ENCODE measurements at regions not wholly inside any gene's neighbourhood (a gene's known extent, or its start where the extent isn't known, plus 50 kb on each side); places are given as distances from the start of the nearest gene placed in this dataset.

DNA sequence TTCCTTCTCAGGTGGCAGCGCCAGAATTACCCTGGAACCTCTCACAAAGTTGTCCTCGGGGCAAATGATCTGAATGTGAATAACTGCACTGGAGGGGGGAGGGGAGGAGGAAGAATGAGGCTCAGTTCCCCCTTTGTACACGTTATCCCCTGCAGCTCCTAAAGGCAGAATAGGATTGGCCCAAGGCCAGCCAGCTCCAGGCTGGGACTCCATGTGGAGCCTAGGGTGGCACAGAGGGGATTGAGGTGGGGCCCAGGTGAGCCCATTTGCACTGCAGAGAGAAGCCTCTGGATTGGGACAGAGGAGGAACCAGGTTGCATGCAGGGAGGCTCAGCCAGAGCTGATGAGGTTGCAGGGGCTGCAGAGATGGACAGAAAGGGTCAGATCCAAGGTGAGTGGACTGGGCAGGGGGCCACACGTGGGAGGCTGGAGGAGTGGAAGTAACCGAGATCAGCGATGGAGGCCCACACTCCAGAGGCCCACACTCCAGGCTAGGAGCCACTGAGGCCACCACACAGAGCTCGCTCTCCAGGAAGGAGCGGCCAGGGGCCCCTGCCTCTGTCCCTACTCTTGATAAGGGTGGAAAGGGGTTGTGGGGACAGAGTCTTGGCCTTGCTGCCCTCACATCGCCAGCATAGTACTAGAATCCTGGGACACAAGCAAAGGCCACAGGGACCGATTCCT, 78.6 kb downstream of the RBFOX3 start:
- H3K9me3 ChIP-seq, result no peaks in the 10 kb centered on the region
- no peak for DNase-seq
- no peak overlapping the region for H3K27ac ChIP-seq
- no peaks in the 10 kb centered on the region for H3K36me3 ChIP-seq
- no peak overlapping the region for H3K4me3 ChIP-seq
- no peaks in the 10 kb centered on the region for H3K4me1 ChIP-seq
- TF ChIP-seq, protein P1, sequence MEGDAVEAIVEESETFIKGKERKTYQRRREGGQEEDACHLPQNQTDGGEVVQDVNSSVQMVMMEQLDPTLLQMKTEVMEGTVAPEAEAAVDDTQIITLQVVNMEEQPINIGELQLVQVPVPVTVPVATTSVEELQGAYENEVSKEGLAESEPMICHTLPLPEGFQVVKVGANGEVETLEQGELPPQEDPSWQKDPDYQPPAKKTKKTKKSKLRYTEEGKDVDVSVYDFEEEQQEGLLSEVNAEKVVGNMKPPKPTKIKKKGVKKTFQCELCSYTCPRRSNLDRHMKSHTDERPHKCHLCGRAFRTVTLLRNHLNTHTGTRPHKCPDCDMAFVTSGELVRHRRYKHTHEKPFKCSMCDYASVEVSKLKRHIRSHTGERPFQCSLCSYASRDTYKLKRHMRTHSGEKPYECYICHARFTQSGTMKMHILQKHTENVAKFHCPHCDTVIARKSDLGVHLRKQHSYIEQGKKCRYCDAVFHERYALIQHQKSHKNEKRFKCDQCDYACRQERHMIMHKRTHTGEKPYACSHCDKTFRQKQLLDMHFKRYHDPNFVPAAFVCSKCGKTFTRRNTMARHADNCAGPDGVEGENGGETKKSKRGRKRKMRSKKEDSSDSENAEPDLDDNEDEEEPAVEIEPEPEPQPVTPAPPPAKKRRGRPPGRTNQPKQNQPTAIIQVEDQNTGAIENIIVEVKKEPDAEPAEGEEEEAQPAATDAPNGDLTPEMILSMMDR (IDR thresholded peaks at IDR 0.05), result no peak
- TF ChIP-seq POLR2A (IDR thresholded peaks at IDR 0.05), result no peak
- H3K27me3 ChIP-seq, result no peaks in the 10 kb centered on the region

- Histone ChIP-seq H3K36me3 (no peaks in the 10 kb centered on the region), H3K27me3 (no peaks in the 10 kb centered on the region), H3K4me1 (no peaks in the 10 kb centered on the region), H3K4me3 (no peak overlapping the region), H3K9me3 (no peaks in the 10 kb centered on the region), H3K27ac (no peak overlapping the region)
- no peak for DNase-seq
- TF ChIP-seq, protein P1 (IDR thresholded peaks at IDR 0.05), result no peak
These were observed 79.4 kb downstream of the RBFOX3 start for GRCh38 chr17:79531191-79532095.

GRCh38 chr17:79530361-79531105, 80.3 kb downstream of the RBFOX3 start:
- TF ChIP-seq, protein P1 (IDR thresholded peaks at IDR 0.05), result no peak
- no peak for TF ChIP-seq POLR2A (IDR thresholded peaks at IDR 0.05)
- H3K4me1 ChIP-seq, result no peaks in the 10 kb centered on the region
- H3K36me3 ChIP-seq, result no peaks in the 10 kb centered on the region
- H3K4me3 ChIP-seq, result no peak overlapping the region
- no peak for DNase-seq
- no peaks in the 10 kb centered on the region for H3K9me3 ChIP-seq
- no peak overlapping the region for H3K27ac ChIP-seq
- H3K27me3 ChIP-seq, result no peaks in the 10 kb centered on the region

DNA sequence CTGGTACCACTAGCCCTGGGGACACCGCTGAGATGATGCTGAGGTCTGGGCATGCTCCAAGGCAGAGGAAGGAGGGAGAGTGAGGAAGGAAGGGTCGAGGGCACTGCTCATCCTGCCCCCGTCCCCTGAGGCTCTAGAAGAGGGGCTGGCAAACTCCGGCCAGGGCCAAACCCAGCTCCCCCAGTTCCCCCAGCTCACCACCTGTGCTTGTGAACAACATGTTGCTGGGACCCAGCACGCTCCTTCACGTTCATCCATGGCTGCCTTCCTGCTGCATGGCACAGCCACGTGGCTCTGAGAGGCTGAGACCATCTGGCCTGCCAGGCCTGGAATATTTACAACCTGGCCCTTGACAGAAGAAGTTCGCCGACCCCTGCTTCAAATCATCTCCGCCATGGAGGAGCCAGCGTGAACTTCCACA, 81.2 kb downstream of the RBFOX3 start:
- H3K4me3 ChIP-seq, result no peak overlapping the region
- no peak for DNase-seq
- no peaks in the 10 kb centered on the region for H3K27me3 ChIP-seq
- no peaks in the 10 kb centered on the region for H3K36me3 ChIP-seq
- no peaks in the 10 kb centered on the region for H3K4me1 ChIP-seq
- no peak overlapping the region for H3K27ac ChIP-seq
- TF ChIP-seq POLR2A (IDR thresholded peaks at IDR 0.05), result no peak
- TF ChIP-seq, protein P1 (IDR thresholded peaks at IDR 0.05), result no peak
- no peaks in the 10 kb centered on the region for H3K9me3 ChIP-seq

- no peak for DNase-seq
- Histone ChIP-seq H3K4me1 (no peaks in the 10 kb centered on the region), H3K36me3 (no peaks in the 10 kb centered on the region), H3K9me3 (no peaks in the 10 kb centered on the region), H3K27me3 (no peaks in the 10 kb centered on the region), H3K27ac (no peak overlapping the region), H3K4me3 (no peak overlapping the region)
- TF ChIP-seq, protein P1 (IDR thresholded peaks at IDR 0.05), result no peak
- TF ChIP-seq POLR2A (IDR thresholded peaks at IDR 0.05), result no peak
These were observed 82.2 kb downstream of the RBFOX3 start for GRCh38 chr17:79528592-79529125.
